ENCODE measurements at regions not wholly inside any gene's neighbourhood (a gene's known extent, or its start where the extent isn't known, plus 50 kb on each side); places are given as distances from the start of the nearest gene placed in this dataset.

GRCh38 chr22:22069450-22070370 is 87.1 kb upstream of the TOP3B start:
- TF ChIP-seq CTCF (IDR thresholded peaks at IDR 0.05; ENCODE audit: low read depth, low read length) (no peak), MAX (IDR thresholded peaks at IDR 0.05; ENCODE audit: low read depth, low read length) (no peak)
